ENCODE measurements at regions not wholly inside any gene's neighbourhood (a gene's known extent, or its start where the extent isn't known, plus 50 kb on each side); places are given as distances from the start of the nearest gene placed in this dataset.

- Histone ChIP-seq H4K8ac (ENCODE audit: extremely low read depth, insufficient read depth, low read length) (no peak overlapping the region), H3K4ac (replicated peaks; ENCODE audit: insufficient read length, low read depth, low read length) (no peak overlapping the region), H2BK12ac (ENCODE audit: low read depth, low read length) (no peak overlapping the region), H3K79me2 (ENCODE audit: control insufficient read depth in 1 of 2, insufficient read depth in 2 of 2, low read length in 2 of 2) (no peaks in the 10 kb centered on the region), H4K91ac (replicated peaks; ENCODE audit: insufficient read length, low read length) (no peak overlapping the region), H3K14ac (ENCODE audit: insufficient read length) (no peak overlapping the region), H3K56ac (replicated peaks; ENCODE audit: insufficient read length, low read depth, low read length) (no peak overlapping the region), H3K4me2 (ENCODE audit: insufficient read depth in 1 of 2, low read depth in 2 of 2, low read length in 2 of 2) (no peak overlapping the region), H2BK120ac (replicated peaks; ENCODE audit: low read depth, low read length) (no peak overlapping the region), H3K27me3 (replicated peaks in 1 of 4; ENCODE audit: control insufficient read depth in 3 of 4, extremely low read depth in 1 of 4, insufficient read depth in 3 of 4, low read length in 3 of 4) (no peaks in the 10 kb centered on the region), H3K9ac (replicated peaks in 1 of 4; ENCODE audit: extremely low read depth in 1 of 4, low read depth in 3 of 4, low read length in 3 of 4) (no peak overlapping the region), H3K79me1 (ENCODE audit: low read depth, low read length) (no peaks in the 10 kb centered on the region), H3K36me3 (ENCODE audit: control insufficient read depth in 2 of 4, insufficient read depth in 4 of 4, low read length in 3 of 4) (no peaks in the 10 kb centered on the region), H4K5ac (ENCODE audit: insufficient read length, low read depth, low read length) (no peak overlapping the region), H2BK20ac (ENCODE audit: low read length) (no peak overlapping the region), H2AK5ac (ENCODE audit: low read depth, low read length) (no peak overlapping the region), H3K18ac (ENCODE audit: extremely low read depth, low read length) (no peak overlapping the region), H3K4me3 (ENCODE audit: extremely low read depth in 1 of 4, insufficient read depth in 2 of 4, low read depth in 3 of 4, low read length in 4 of 4) (no peak overlapping the region), H3K4me1 (replicated peaks in 1 of 4; ENCODE audit: control insufficient read depth in 3 of 4, insufficient read depth in 4 of 4, low read length in 3 of 4) (no peaks in the 10 kb centered on the region; a peak in 1 of 7 replicates), H3K23ac (ENCODE audit: insufficient read length) (no peak overlapping the region), H2AFZ (ENCODE audit: low read length) (no peak overlapping the region), H4K20me1 (replicated peaks in 1 of 2; ENCODE audit: control insufficient read depth in 1 of 2, insufficient read depth in 2 of 2, low read length in 2 of 2) (no peaks in the 10 kb centered on the region), H3K23me2 (ENCODE audit: low read depth, low read length) (no peaks in the 10 kb centered on the region), H2BK15ac (ENCODE audit: low read length) (no peak overlapping the region), H3K27ac (ENCODE audit: low read depth, low read length) (no peak overlapping the region), H2BK5ac (ENCODE audit: low read depth, low read length) (no peak overlapping the region), H3K9me3 (ENCODE audit: insufficient read depth in 2 of 2, low read depth in 1 of 2, low read length in 1 of 2) (no peaks in the 10 kb centered on the region)
- FAIRE-seq (no peak), DNase-seq (ENCODE audit: low read depth in 1 of 2, low spot score in 2 of 2) (no peak)
- ChIA-PET CTCF (ENCODE audit: partially characterized antibody) (interaction anchor here (0.8 to 1.0 kb wide), 2 partner anchors 30 to 422 kb away, joined by 3 read pairs; no protein-coding TSS in a partner anchor), POLR2A (ENCODE audit: partially characterized antibody) (no interaction called here)
- WGBS, 2 experiments (ENCODE audit: extremely low coverage in 1 of 2, insufficient coverage in 1 of 2, insufficient read length in 1 of 2, insufficient replicate concordance in 2 of 2, low coverage in 1 of 2, low lambda C conversion rate in 2 of 2, missing lambda C conversion rate in 1 of 2): 90% methylated on average over 7 of the region's 7 CpGs; no CpG with 5 or more reads in 1 of the 2 experiments
- TF ChIP-seq YY1 (IDR thresholded peaks at IDR 0.05; ENCODE audit: low read depth, low read length) (no peak), MAFK (IDR thresholded peaks at IDR 0.05; ENCODE audit: low read depth, low read length) (no peak), FOSL1 (IDR thresholded peaks at IDR 0.05; ENCODE audit: insufficient read depth, low read depth, low read length) (no peak), SUZ12 (IDR thresholded peaks at IDR 0.05; ENCODE audit: low read length) (no peak), SAP30 (IDR thresholded peaks at IDR 0.05; ENCODE audit: insufficient read depth, insufficient replicate concordance, low read length) (no peak), SIX5 (IDR thresholded peaks at IDR 0.05; ENCODE audit: low read depth, low read length) (no peak), CTCF (IDR thresholded peaks at IDR 0.05; ENCODE audit: control extremely low read depth in 1 of 3, insufficient read depth in 1 of 3, low read depth in 1 of 3, low read length in 3 of 3) (no peak)
Observed at GRCh38 chr16:55380485-55380884, 56.5 kb downstream of the IRX6 start.

All from H1 (cell line).